ENCODE measurements at regions not wholly inside any gene's neighbourhood (a gene's known extent, or its start where the extent isn't known, plus 50 kb on each side); places are given as distances from the start of the nearest gene placed in this dataset.

GRCh38 chr2:2719015-2719414, 387.9 kb upstream of the MYT1L start:
- ChIA-PET CTCF (no interaction called here), POLR2A (no interaction called here)
- H3K36me3 Mint-ChIP-seq (ENCODE audit: low read depth), result no peaks in the 10 kb centered on the region
- H3K36me3 ChIP-seq (ENCODE audit: insufficient read depth, low read length), result no peaks in the 10 kb centered on the region
- H3K27ac Mint-ChIP-seq, result no peak overlapping the region
- H3K4me3 Mint-ChIP-seq, result no peak overlapping the region
- TF ChIP-seq CTCF (IDR thresholded peaks at IDR 0.05), result no peak
- no peak for ATAC-seq (ENCODE audit: poor library complexity)
- peaks cover 6% of the 10 kb centered on the region for H3K27me3 Mint-ChIP-seq
- H3K9me3 Mint-ChIP-seq, result no peaks in the 10 kb centered on the region
- DNase-seq, result no peak
- no peaks in the 10 kb centered on the region for H3K4me1 Mint-ChIP-seq (ENCODE audit: low read depth)
- H3K4me1 ChIP-seq (ENCODE audit: insufficient read depth, low read length), result no peaks in the 10 kb centered on the region
- H3K27ac ChIP-seq (ENCODE audit: low read depth in 1 of 2, low read length in 2 of 2), result no peak overlapping the region
- no peak overlapping the region for H3K4me3 ChIP-seq (ENCODE audit: low read length)
- H3K27me3 ChIP-seq (ENCODE audit: control insufficient read depth in 1 of 2, insufficient read depth in 2 of 2, low read length in 2 of 2), result peaks cover 0 to 4% of the 10 kb centered on the region in 2 experiments
- peaks cover 0 to 18% of the 10 kb centered on the region in 2 experiments for H3K9me3 ChIP-seq (ENCODE audit: control insufficient read depth in 1 of 2, insufficient read depth in 1 of 2, low read length in 2 of 2)
- intact Hi-C loops (cut with DNase I, micrococcal nuclease), result loop anchor here in 1 of 2 experiments (10.0 kb wide), 1 partner anchor 594 kb away; no protein-coding TSS in a partner anchor

- Mint-ChIP-seq H3K27ac (no peak overlapping the region), H3K4me1 (ENCODE audit: low read depth) (no peaks in the 10 kb centered on the region), H3K27me3 (peaks cover 6% of the 10 kb centered on the region), H3K9me3 (no peaks in the 10 kb centered on the region), H3K4me3 (no peak overlapping the region), H3K36me3 (ENCODE audit: low read depth) (no peaks in the 10 kb centered on the region)
- Histone ChIP-seq H3K36me3 (ENCODE audit: insufficient read depth, low read length) (no peaks in the 10 kb centered on the region), H3K9me3 (ENCODE audit: control insufficient read depth in 1 of 2, insufficient read depth in 1 of 2, low read length in 2 of 2) (peaks cover 0 to 18% of the 10 kb centered on the region in 2 experiments), H3K27ac (ENCODE audit: low read depth in 1 of 2, low read length in 2 of 2) (no peak overlapping the region), H3K4me3 (ENCODE audit: low read length) (no peak overlapping the region), H3K27me3 (ENCODE audit: control insufficient read depth in 1 of 2, insufficient read depth in 2 of 2, low read length in 2 of 2) (peaks cover 0 to 4% of the 10 kb centered on the region in 2 experiments), H3K4me1 (ENCODE audit: insufficient read depth, low read length) (no peaks in the 10 kb centered on the region)
- DNase-seq, result no peak
- ATAC-seq (ENCODE audit: poor library complexity), result no peak
- ChIA-PET POLR2A (no interaction called here), CTCF (no interaction called here)
- intact Hi-C loops (cut with DNase I, micrococcal nuclease), result loop anchor here in 1 of 2 experiments (10.0 kb wide), 1 partner anchor 593 kb away; no protein-coding TSS in a partner anchor
- TF ChIP-seq CTCF (IDR thresholded peaks at IDR 0.05), result no peak
These were observed 386.3 kb upstream of the MYT1L start for GRCh38 chr2:2717406-2717805.

GRCh38 chr2:2716771-2717170, 385.7 kb upstream of the MYT1L start:
- POLR2A ChIA-PET, result no interaction called here

More at GRCh38 chr2:2716771-2717170, 385.7 kb upstream of the MYT1L start:
- Mint-ChIP-seq H3K36me3 (ENCODE audit: low read depth) (no peaks in the 10 kb centered on the region), H3K4me3 (no peak overlapping the region), H3K4me1 (ENCODE audit: low read depth) (no peaks in the 10 kb centered on the region), H3K9me3 (no peaks in the 10 kb centered on the region), H3K27me3 (peaks cover 6% of the 10 kb centered on the region), H3K27ac (no peak overlapping the region)
- DNase-seq, result no peak
- no peaks in the 10 kb centered on the region for H3K36me3 ChIP-seq (ENCODE audit: insufficient read depth, low read length)
- CTCF ChIA-PET, result no interaction called here
- no peaks in the 10 kb centered on the region for H3K4me1 ChIP-seq (ENCODE audit: insufficient read depth, low read length)
- peaks cover 0 to 4% of the 10 kb centered on the region in 2 experiments for H3K27me3 ChIP-seq (ENCODE audit: control insufficient read depth in 1 of 2, insufficient read depth in 2 of 2, low read length in 2 of 2)
- ATAC-seq (ENCODE audit: poor library complexity), result no peak
- H3K9me3 ChIP-seq (ENCODE audit: control insufficient read depth in 1 of 2, insufficient read depth in 1 of 2, low read length in 2 of 2), result peaks cover 0 to 15% of the 10 kb centered on the region in 2 experiments
- TF ChIP-seq CTCF (IDR thresholded peaks at IDR 0.05), result no peak
- no peak overlapping the region for H3K27ac ChIP-seq (ENCODE audit: low read depth in 1 of 2, low read length in 2 of 2)
- intact Hi-C loops (cut with DNase I, micrococcal nuclease), result loop anchor here in 1 of 2 experiments (10.0 kb wide), 1 partner anchor 592 kb away; no protein-coding TSS in a partner anchor
- no peak overlapping the region for H3K4me3 ChIP-seq (ENCODE audit: low read length)

Measured in CD4-positive, alpha-beta T cell (primary cell).